ENCODE measurements at regions not wholly inside any gene's neighbourhood (a gene's known extent, or its start where the extent isn't known, plus 50 kb on each side); places are given as distances from the start of the nearest gene placed in this dataset.

DNA sequence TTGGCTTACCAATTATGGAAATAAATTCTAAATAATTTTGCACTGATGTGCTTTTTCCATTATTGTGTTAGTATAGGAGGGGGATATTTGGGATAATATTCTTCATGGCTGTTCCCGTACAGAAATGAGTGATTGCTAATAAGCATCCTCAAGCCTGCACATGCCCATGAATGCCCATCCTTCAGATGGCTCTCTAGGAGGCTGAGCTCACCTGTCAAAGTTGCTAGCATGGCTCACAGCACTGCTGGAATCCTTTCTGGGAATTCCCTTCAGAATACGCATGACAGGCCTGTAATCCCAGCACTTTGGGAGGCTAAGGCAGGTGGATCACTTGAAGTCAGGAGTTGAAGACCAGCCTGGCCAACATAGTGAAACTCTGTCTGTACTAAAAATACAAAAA lies 124.1 kb downstream of the NXNL2 start:
- no peak for DNase-seq

- DNase-seq, result no peak
These were observed 125.6 kb downstream of the NXNL2 start for GRCh38 chr9:88660611-88661010.

- DNase-seq, result no peak
These were observed 126.8 kb downstream of the NXNL2 start for GRCh38 chr9:88661759-88662158.

DNA sequence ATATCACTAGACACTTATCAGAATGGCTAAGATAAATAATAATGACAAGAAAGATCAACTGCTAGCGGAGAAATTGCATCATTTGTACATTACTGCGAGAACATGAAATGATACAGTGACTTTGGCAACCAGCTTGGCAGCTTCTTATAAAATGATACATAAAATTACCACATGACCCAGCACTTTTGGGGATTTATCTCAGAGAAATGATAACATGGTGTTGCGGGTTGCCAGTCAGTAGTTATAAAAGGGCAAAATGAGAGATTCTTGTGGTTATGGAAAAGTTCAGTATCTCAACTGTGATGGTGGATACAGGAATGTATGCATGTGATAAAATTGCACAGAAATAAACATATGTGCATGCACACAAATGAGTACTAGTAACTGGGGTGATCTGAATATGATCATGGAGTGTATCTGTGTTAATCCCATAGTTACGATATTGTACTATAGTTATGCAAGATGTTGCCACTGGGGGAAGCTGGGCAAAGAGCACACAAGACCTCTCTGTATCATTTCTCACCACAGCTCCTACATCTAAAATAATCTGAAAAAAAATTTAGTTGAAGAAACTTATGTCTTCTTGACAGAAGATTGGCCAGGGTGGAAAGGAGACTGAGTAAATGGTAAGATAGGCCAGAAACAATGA lies 128.9 kb downstream of the NXNL2 start:
- DNase-seq, result no peak

- DNase-seq, result no peak
These were observed 129.8 kb downstream of the NXNL2 start for GRCh38 chr9:88664773-88665172.

- no peak for DNase-seq
These were observed 138.1 kb downstream of the NXNL2 start for GRCh38 chr9:88672874-88673689.

DNA sequence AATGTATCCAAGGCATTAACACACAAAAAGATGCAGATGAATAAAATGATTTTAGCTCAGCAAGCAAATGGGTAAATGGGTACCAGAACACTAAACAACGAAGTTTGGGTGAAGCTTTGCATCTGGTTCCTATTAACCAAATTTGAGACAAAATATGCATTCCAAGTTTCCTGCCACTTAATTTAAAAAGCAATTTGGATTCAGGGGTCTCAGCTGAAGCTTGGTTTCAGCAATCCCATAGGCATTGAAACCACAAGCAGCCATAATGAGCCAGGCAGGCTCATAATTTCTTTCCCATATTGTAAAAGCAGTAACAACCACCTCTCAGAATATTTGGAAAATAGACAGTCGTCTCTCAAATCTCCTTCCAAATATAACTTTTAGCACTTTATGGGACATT lies 138.9 kb downstream of the NXNL2 start:
- no peak for DNase-seq

DNA sequence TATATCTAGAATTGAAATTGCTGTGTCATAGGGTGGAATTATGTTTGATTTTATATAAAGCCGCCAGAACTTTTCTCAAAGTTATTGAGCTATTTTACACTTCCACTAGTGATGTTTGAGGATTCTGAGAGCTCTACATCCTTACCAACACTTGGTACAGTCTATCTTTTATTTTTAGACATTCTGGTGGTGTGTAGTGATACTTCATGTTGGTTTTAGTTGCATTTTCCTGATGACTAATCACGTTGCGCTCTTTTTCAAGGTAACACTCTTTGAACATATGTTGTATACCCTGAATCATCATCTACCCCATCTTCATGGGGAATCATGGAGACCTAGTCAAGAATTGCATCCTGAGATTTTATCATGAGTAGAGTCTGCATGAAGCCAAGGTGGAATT lies 141.7 kb downstream of the NXNL2 start:
- no peak for DNase-seq

DNA sequence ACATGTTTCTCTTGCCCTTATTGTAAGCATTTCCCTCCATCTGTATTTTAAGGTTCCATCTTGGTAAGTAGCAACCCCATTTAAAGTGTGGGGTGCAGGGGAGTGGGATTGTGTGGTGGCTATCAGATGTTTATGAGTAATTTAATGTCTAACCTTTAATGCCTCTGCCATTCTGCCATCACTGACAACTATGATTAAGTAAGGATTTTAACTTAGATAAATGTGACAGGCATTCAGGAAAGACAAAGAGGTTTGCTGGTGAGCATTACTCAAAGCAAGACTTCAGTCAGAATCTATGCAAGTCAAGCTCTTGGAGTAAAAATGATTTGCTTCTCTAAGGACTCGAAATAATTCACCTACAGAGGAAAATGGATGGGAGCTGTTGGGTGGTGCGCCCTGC lies 143.0 kb downstream of the NXNL2 start:
- no peak for DNase-seq

GRCh38 chr9:88678431-88678830 lies 143.5 kb downstream of the NXNL2 start:
- DNase-seq, result no peak

- no peak for DNase-seq
These were observed 145.1 kb downstream of the NXNL2 start for GRCh38 chr9:88680041-88680440.

DNA sequence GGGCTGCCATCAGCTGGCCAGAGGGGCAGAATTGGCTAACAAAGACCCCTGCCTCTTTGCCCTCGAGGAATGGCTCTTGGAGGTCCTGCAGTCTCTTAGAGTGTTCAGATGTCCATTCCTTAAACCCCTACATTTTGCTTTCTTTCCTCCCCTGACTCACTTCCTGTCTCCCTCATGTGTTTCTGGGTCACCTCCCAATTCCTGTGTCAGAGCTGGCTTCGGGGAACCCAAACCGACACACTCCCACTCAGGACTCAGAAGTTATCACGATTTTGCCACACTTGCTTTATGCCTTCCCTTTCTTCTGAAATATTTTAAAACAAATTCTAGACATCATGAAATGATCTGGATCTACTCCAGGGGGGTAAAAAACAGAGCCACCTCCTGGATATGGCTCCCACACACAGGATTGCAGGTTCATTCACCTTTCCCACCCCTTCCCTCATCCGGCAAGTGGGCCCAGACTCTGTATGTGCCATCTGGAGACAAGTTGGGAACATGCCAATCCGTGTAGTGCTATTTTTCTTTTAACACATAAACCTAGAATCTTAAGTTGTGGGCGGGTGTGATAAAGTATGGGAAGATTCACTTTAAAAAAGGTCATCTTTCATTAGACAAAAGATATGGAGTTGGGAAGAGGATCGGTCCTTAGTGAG lies 145.7 kb downstream of the NXNL2 start:
- DNase-seq, result no peak

- no peak for DNase-seq
These were observed 146.5 kb downstream of the NXNL2 start for GRCh38 chr9:88681434-88681833.

DNA sequence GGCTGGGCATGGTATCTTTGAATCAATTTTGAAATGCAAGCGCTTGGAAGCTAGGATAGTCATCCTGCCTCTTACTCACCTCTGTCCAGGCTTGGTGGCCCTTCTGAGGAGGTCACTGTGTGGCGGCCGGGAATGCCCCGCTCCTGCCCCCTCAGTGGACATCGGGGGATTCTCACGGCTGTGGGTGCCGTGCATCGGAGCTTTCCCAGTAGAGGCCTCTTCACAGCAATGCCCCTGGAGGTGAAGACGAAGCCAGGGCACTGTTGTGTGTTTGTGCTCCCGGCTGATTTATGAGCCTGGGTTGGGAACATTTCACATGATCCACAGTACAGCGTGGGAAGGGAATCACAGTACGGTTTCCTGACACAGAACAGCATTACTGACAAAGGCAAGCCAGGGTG lies 147.5 kb downstream of the NXNL2 start:
- no peak for DNase-seq

GRCh38 chr9:88684046-88684445 lies 149.1 kb downstream of the NXNL2 start:
- no peak for DNase-seq

DNA sequence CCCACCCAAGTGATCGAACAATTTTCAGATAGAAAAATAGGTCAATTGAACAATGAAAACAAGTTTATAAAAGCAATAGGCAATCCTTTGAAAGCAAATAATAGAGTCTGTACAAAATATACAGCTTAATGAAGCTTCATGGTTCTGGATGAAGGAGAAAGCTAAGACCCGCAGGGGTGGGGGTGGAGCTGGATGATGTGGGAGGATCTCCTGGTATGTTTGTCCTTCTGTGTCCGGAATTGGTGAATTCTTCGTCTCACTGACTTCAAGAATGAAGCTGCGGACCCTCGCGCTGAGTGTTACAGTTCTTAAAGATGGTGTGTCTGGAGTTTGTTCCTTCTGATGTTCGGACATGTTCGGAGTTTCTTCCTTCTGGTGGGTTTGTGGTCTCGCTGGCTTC lies 149.9 kb downstream of the NXNL2 start:
- DNase-seq, result no peak

DNA sequence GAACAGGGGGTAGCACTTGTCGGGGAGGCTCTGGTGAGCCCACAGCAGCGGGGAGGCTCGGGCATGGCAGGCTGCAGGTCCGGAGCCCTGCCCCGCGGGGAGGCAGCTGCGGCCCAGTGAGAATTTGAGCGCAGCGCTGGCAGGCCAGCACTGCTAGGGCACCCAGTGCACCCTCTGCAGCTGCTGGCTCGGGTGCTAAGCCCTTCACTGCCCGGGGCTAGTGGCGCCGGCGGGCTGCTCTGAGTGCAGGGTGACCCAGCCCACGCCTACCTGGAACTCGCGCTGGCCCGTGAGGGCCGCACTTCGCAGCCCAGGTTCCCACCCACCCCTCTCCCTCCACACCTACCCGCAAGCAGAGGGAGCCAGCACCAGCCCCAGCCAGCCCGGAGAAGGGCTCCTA lies 151.0 kb downstream of the NXNL2 start:
- DNase-seq, result no peak

DNA sequence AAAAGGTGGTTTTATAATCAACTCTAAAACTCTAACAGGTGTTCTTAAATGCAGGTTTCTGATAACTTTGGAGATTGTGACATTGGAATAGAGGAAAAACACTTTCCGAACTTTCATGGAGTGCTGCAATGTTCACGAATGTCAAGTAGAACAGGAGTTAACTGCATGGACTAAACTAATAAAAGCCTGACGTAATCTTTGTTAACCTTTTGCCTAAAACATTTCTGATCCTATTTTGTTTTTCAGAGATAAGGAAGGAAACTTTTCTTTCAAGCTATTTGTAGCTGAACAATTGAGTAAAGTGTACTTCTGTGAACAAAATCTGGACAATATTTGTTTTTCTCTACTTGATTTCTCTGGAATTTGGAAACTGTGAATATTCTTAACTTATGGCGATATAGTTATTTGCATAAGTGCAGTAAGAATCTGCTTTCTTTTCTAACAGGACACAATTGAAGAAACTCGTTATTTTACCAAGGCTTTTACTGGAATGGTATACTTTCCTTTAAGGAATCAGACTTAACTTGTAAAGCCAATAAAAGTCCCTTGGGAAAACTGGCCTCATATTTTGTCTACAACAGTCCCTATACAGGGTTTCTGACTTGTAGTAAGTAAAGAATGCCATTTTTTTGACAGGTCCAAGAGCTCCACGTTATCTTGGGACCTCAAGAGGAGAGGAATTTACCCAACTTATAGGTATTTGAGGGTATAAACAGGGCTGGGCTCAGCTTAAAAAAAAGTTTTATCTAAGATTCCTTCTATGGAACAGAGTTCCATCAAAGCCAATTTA lies 154.7 kb downstream of the NXNL2 start:
- no peak for DNase-seq

GRCh38 chr9:88690628-88691027 lies 155.7 kb downstream of the NXNL2 start:
- DNase-seq, result no peak

GRCh38 chr9:88691091-88691490 lies 156.1 kb downstream of the NXNL2 start:
- DNase-seq, result no peak

- no peak for DNase-seq
These were observed 156.8 kb downstream of the NXNL2 start for GRCh38 chr9:88691811-88692210.

DNA sequence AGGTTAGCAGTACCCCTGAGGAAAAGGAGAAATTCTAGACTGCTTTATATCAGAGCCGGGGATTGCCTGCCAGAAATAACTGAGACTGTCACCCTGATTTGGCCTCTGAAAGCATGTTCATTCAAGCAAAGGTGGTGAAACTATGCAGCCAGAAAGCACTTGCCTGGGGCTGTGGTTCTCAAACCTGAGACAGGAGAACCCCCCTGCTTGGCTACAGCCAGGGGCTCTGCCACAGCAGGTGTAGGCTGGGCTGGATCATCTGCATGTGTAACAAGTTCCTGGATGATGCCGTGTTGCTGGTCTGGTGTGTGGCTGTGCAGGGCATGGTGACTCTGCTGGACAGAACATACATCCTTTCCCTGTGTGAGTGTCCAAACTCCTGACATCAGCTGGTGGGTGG lies 157.8 kb downstream of the NXNL2 start:
- no peak for DNase-seq

GRCh38 chr9:88694625-88695024 lies 159.6 kb downstream of the NXNL2 start:
- DNase-seq, result no peak
